NCI-H146 (cell line): ENCODE measurements at regions not wholly inside any gene's neighbourhood (a gene's known extent, or its start where the extent isn't known, plus 50 kb on each side); places are given as distances from the start of the nearest gene placed in this dataset.
"Not testable (repeated sequence)": the region's sequence is repeated elsewhere in the genome, so short reads cannot be mapped to it uniquely, and the experiment has no call there.

Source experiments
- DNase-seq: peaks from one replicate; lab custom pipeline; 2025; lab: John Stamatoyannopoulos, UW

- no peak for DNase-seq
Measured at GRCh38 chr16:86716649-86717048, 138.3 kb downstream of the FOXL1 start.

DNA sequence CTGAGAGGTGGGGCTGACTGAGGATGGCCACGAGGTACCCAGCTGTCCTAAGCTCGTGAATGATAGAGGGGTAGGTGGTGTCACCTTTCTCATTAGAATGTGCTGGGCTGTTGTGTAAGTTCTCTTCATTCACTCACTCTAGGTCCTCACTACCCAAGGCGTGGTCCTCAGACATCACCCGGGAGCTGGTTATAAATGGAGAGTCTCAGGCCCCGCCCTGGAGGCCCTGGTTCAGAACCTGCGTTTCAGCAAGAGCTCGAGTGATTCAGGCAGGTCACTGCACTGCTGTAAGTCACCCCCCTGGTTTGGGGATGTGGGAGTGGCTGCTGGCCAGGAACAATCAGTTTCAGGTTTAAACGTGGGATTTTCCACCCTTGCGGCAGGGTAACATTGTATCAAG, 139.8 kb downstream of the FOXL1 start:
- DNase-seq, result no peak

DNA sequence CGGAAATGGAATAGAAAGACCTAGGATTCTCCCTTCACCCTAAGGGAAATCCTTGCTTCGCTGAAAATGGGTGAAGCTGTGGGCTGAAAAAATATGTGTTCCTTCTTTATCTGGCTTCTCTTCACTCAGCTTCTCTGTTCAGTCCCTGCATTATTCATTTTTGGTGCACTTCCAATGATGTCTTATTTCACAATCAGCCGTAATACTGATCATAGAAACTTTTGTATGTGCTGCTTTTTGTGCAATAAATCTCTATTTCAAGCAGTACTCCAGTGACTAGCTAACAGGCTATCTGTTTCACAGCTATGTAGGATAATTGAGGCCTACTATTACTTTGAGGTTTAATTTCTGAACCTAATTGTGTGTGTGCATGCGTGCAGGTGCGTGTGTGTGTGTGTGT, 144.6 kb downstream of the FOXL1 start:
- no peak for DNase-seq

- DNase-seq, result no peak
Measured at GRCh38 chr16:86723689-86724088, 145.3 kb downstream of the FOXL1 start.

GRCh38 chr16:86725401-86725800, 147.1 kb downstream of the FOXL1 start:
- no peak for DNase-seq

DNA sequence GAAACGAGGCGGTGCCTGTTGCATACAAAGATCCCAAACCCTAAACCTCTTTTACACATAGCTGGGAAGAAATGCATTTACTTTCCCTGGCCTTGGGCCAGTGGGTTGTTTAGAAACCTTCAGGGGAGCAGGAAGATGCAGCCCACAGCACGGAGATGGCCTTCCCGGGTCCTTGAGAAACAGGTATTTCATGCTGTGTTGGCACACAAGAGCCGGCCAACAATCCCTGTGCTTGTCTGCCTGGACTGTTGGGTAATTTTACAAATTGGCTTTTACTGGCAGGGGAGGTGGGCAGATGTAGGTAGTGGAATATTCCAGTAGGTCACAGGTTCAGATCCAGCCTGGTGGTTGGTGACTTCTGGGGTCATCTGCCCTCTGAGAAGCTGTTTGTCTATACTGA, 148.0 kb downstream of the FOXL1 start:
- no peak for DNase-seq

DNA sequence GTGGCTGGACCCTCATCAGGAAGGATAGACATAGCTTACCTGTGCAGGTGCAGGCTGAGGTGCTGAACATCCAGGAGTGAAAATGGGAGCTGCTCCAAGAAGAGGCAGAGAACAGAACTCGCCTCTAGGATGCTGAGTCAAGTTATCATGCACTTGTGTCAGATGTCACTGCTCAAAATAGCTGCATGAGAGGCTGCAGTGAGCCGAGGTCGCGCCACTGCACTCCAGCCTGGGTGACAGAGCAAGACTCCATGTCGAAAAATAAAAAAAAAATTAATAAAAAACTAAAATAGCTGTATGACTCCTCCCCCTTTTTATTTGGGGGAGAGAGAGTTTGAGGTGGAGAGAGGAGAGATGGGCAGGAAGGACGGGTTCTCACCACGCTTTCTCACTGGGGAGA, 148.8 kb downstream of the FOXL1 start:
- DNase-seq, result no peak

DNA sequence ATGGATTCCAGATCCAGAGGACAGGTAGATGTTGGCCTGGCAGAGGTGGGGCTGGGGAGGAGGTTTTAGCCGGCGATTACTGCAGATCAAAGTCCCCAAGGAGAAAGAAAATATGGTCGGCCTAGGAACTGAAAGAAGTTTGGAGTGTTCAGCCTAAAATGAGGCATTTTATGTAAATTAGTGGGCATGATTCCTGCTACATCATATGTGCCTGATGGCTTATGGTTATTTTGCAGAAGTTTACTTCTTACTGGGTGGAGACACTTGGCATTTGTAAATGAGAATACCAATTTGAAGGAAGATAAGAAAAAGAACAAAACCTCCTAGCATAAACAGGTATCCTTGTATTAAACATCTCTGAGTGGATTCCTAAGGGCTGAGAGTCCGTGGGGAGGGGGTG, 149.3 kb downstream of the FOXL1 start:
- DNase-seq, result no peak

DNA sequence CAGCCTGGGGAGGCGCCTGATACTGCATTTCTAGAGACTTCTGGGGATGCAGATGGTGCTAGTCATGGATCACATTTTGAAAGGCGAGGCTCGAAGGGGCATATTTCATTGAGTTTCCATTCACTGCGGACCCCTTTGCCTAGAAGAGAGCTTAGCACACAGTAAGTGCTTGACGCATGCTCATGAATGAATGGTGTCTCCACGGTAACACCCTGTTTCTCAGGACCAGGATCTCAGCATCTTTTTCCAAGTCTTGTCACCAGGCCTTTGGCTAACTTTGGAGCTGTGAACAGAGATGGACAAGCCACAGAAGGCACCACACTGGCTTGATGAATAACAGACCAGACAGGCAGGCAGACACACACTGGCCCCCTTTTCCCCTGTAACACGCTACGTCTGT, 151.3 kb downstream of the FOXL1 start:
- DNase-seq, result no peak

- DNase-seq, result no peak
Measured at GRCh38 chr16:86730086-86730485, 151.7 kb downstream of the FOXL1 start.

DNA sequence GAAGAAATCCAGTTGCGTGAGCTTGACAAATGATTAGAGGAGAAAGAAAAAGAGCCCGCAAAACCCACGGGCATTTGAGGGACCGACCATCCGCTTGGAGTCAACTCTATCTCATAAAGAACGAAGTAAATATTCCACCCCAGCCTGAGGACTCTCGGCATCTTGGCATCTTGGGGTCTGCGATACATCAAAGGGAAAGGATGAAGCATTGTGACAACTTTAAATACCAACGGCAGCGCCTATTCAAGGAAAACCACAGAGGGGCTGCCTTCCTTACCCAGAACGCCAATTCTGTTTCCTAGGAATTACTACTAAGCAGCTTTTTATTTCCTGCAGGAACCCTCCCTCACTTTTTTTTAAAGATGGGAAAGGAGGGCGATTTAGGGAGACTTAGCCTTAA, 152.2 kb downstream of the FOXL1 start:
- no peak for DNase-seq

- no peak for DNase-seq
Measured at GRCh38 chr16:86732621-86733295, 154.4 kb downstream of the FOXL1 start.

DNA sequence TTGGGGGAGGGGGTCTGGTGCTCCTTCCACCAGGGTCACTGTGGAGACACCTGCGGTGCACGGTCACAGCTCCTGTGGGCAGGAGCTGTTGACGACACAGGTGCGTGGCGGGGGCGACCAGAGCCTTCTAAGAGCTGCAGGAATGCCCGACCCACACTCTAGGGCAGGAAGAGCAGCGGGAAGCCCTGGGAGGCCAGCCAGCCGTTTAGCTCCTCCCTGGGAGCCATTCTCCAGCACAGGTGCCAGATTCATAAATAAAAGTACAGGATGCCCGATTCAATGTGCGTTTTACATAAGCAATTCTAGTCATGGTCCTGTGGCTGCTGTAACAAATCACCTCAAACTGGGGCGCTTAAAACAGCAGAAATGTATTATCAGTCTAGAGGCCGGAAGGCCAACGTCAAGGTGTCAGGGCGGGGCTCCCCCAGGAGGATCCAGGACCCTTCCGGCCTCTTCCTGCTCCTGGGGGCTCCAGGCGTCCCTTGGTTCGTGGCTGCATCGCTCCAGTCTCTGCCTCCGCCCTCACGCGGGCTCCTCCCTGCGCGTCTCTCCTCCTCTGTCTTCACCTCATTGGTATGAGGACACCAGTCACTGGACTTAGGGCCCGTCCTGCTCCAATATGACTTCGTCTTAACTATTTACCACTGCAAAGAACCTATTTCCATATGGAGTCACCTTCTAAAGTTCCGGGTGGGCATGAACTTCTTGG, 155.4 kb downstream of the FOXL1 start:
- no peak for DNase-seq

DNA sequence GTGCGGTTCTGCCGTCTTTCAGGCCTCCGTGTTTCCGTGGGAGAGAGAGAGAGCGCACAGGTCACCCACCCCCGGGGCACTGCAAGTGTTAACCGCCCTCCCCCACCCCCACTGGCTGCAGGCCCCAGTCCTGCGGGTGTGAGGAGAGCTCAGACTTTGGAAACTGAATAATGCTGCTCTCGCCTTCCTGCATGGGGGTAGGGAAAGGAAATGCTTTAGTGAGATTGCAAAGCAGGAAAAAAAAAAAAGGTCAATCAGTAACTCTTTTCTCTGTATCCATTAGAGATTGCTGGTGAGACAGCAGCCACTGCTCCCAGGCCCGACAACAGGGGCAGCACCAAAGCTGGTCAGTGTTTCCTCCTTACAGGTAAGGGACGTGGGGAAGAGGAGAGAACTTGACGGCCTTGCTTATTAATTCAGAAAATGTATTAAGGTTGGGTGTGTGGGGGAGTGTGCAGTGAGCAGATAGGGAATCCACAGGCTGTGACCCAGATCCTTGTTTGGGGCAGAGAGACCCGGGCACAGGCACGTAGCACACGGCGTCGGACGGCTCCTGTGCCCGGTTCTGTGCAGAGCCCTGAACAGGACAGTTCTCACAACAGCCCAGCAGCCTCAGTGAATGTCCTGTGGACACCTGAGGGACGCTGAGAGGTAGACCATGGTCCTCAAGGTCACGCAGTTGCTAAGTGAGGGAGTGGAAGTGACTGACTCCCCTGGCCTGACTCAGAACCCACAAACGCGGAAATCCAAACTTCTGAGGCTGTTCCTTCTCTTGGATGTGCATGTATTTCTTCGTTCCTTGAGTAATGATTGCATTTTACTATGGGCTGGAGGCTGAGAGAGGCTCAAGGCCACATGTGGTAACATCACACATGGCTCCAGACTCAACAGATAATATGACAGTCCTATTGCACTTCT, 156.5 kb downstream of the FOXL1 start:
- DNase-seq, result no peak

GRCh38 chr16:86735727-86736126, 157.4 kb downstream of the FOXL1 start:
- no peak for DNase-seq

DNA sequence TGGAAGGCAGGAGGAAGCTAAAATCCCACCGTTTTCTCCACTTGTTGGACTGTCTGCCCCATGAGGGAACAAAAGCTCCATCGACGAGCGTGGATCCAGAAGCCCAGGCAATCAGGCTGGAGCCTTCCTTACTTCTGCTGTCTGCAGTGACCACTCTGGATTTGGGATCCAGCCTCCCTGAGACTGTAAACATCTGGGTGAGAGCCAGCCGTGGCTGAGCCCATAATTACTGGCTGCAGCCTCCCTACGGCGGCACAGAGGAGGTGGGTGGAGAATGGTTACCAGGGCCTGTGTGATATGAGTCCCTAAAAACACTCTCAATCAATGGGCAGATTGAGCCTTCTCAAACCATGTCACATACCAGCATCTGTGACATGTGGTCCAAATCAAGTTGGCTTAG, 158.2 kb downstream of the FOXL1 start:
- no peak for DNase-seq

- DNase-seq, result no peak
Measured at GRCh38 chr16:86737083-86737482, 158.7 kb downstream of the FOXL1 start.

DNA sequence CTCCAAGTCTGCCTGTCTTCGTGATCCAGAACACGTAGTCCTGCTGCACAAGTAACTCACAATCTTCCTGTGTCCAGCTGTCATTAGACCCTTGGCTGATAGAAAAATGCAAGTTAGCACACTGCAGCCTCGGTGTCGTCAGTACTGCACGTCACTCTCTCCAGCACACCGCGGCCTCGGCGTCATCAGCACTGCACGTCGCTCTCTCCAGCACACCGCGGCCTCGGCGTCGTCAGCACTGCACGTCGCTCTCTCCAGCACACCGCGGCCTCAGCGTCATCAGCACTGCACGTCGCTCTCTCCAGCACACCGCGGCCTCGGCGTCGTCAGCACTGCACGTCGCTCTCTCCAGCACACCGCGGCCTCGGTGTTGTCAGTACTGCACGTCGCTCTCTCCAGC, 160.0 kb downstream of the FOXL1 start:
- not testable (repeated sequence) for DNase-seq

- DNase-seq, result no peak
Measured at GRCh38 chr16:86739178-86739577, 160.8 kb downstream of the FOXL1 start.

GRCh38 chr16:86739808-86740207, 161.5 kb downstream of the FOXL1 start:
- DNase-seq, result no peak

DNA sequence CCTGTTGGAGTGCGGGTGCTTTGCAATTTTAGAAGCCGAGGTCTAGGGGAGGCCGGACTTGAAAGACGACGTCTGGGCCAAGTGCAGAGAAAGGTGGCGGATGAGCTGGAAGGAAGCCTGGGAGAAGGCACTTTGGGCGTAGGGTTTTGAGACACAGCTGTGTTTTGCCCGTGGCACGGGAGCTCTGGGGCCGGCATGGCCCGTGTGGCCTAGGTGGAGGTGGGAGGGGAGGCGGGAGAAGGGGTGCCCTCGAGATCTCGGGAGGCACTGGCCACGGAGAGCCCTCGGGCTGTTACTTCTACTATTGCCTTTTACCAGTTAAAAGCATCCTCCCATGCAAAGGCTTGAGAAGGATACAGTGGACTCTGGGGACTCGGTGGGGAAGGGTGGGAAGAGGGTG, 161.9 kb downstream of the FOXL1 start:
- no peak for DNase-seq

GRCh38 chr16:86740906-86741799, 162.8 kb downstream of the FOXL1 start:
- DNase-seq, result no peak
